ENCODE measurements at regions not wholly inside any gene's neighbourhood (a gene's known extent, or its start where the extent isn't known, plus 50 kb on each side); places are given as distances from the start of the nearest gene placed in this dataset.
A peak's percentile ranks its signal among the peaks of the same experiment; 100 is the strongest.

GRCh38 chr4:24701683-24702082, 93.7 kb upstream of the SOD3 start:
- H3K27me3 ChIP-seq (ENCODE audit: control insufficient read depth, extremely low read depth, insufficient read depth, low read length): peaks cover 4% of the 10 kb centered on the region
- no peaks in the 10 kb centered on the region for H4K20me1 ChIP-seq (ENCODE audit: control insufficient read depth, extremely low read depth, insufficient read depth, low read length)
- TF ChIP-seq, protein P1, sequence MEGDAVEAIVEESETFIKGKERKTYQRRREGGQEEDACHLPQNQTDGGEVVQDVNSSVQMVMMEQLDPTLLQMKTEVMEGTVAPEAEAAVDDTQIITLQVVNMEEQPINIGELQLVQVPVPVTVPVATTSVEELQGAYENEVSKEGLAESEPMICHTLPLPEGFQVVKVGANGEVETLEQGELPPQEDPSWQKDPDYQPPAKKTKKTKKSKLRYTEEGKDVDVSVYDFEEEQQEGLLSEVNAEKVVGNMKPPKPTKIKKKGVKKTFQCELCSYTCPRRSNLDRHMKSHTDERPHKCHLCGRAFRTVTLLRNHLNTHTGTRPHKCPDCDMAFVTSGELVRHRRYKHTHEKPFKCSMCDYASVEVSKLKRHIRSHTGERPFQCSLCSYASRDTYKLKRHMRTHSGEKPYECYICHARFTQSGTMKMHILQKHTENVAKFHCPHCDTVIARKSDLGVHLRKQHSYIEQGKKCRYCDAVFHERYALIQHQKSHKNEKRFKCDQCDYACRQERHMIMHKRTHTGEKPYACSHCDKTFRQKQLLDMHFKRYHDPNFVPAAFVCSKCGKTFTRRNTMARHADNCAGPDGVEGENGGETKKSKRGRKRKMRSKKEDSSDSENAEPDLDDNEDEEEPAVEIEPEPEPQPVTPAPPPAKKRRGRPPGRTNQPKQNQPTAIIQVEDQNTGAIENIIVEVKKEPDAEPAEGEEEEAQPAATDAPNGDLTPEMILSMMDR (optimal IDR thresholded peaks at IDR 0.05 in 1 of 3, IDR thresholded peaks at IDR 0.05 in 1 of 3, conservative IDR thresholded peaks at IDR 0.05 in 1 of 3; ENCODE audit: extremely low read depth in 1 of 3, insufficient read depth in 2 of 3, low read length in 3 of 3): peak in 1 of 3 experiments; percentile 0
- TF ChIP-seq EZH2 (IDR thresholded peaks at IDR 0.05; ENCODE audit: low read length): no peak
- no peaks in the 10 kb centered on the region for H3K79me2 ChIP-seq (ENCODE audit: control insufficient read depth, insufficient read depth, low read length)
- dilution Hi-C loops (cut with MboI; ENCODE audit: extremely low pct_ligation_motif_present, low sequenced_read_pairs): no loop called here
- H3K4me1 ChIP-seq (ENCODE audit: control insufficient read depth, extremely low read depth, insufficient read depth, low read length): no peaks in the 10 kb centered on the region
- no peak overlapping the region for H3K27ac ChIP-seq (ENCODE audit: control insufficient read depth, insufficient read depth, low read length)
- no peaks in the 10 kb centered on the region for H3K36me3 ChIP-seq (ENCODE audit: control insufficient read depth in 2 of 2, extremely low read depth in 1 of 2, insufficient read depth in 2 of 2, low read length in 2 of 2)
- H3K9me3 ChIP-seq (ENCODE audit: control insufficient read depth, low read depth, low read length): no peaks in the 10 kb centered on the region
- no peak overlapping the region for H2AFZ ChIP-seq (ENCODE audit: control insufficient read depth, low read length)
- H3K9me1 ChIP-seq (ENCODE audit: control insufficient read depth, extremely low read depth, insufficient read depth, low read length): peaks cover 2% of the 10 kb centered on the region
- DNase-seq (ENCODE audit: low read depth, low spot score) (no peak), FAIRE-seq (no peak)
- no peak overlapping the region for H3K4me2 ChIP-seq (ENCODE audit: control insufficient read depth, extremely low read depth, insufficient read depth, low read depth, low read length)
- H3K4me3 ChIP-seq (ENCODE audit: control insufficient read depth in 2 of 3, extremely low read depth in 1 of 3, insufficient read depth in 2 of 3, low read depth in 1 of 3, low read length in 3 of 3): no peak overlapping the region
- no peak overlapping the region for H3K9ac ChIP-seq (ENCODE audit: control insufficient read depth, extremely low read depth, insufficient read depth, low read length)

- dilution Hi-C loops (cut with MboI; ENCODE audit: extremely low pct_ligation_motif_present, low sequenced_read_pairs): no loop called here
- no peak overlapping the region for H3K27ac ChIP-seq (ENCODE audit: control insufficient read depth, insufficient read depth, low read length)
- no peak for DNase-seq (ENCODE audit: low read depth, low spot score)
- peaks cover 4% of the 10 kb centered on the region for H3K27me3 ChIP-seq (ENCODE audit: control insufficient read depth, extremely low read depth, insufficient read depth, low read length)
- H3K79me2 ChIP-seq (ENCODE audit: control insufficient read depth, insufficient read depth, low read length): no peaks in the 10 kb centered on the region
- no peaks in the 10 kb centered on the region for H3K4me1 ChIP-seq (ENCODE audit: control insufficient read depth, extremely low read depth, insufficient read depth, low read length)
- H3K9me3 ChIP-seq (ENCODE audit: control insufficient read depth, low read depth, low read length): no peaks in the 10 kb centered on the region
- H3K4me3 ChIP-seq (ENCODE audit: control insufficient read depth in 2 of 3, extremely low read depth in 1 of 3, insufficient read depth in 2 of 3, low read depth in 1 of 3, low read length in 3 of 3): no peak overlapping the region
- TF ChIP-seq, protein P1 (optimal IDR thresholded peaks at IDR 0.05 in 1 of 3, IDR thresholded peaks at IDR 0.05 in 1 of 3, conservative IDR thresholded peaks at IDR 0.05 in 1 of 3; ENCODE audit: extremely low read depth in 1 of 3, insufficient read depth in 2 of 3, low read length in 3 of 3): no peak
- TF ChIP-seq EZH2 (IDR thresholded peaks at IDR 0.05; ENCODE audit: low read length): no peak
- H3K9me1 ChIP-seq (ENCODE audit: control insufficient read depth, extremely low read depth, insufficient read depth, low read length): peaks cover 2% of the 10 kb centered on the region
- no peaks in the 10 kb centered on the region for H3K36me3 ChIP-seq (ENCODE audit: control insufficient read depth in 2 of 2, extremely low read depth in 1 of 2, insufficient read depth in 2 of 2, low read length in 2 of 2)
- FAIRE-seq: no peak
- H3K4me2 ChIP-seq (ENCODE audit: control insufficient read depth, extremely low read depth, insufficient read depth, low read depth, low read length): no peak overlapping the region
- no peak overlapping the region for H2AFZ ChIP-seq (ENCODE audit: control insufficient read depth, low read length)
- H3K9ac ChIP-seq (ENCODE audit: control insufficient read depth, extremely low read depth, insufficient read depth, low read length): no peak overlapping the region
- no peaks in the 10 kb centered on the region for H4K20me1 ChIP-seq (ENCODE audit: control insufficient read depth, extremely low read depth, insufficient read depth, low read length)
Measured at GRCh38 chr4:24702281-24702680, 93.1 kb upstream of the SOD3 start.

All from keratinocyte (primary cell).